ENCODE measurements at regions not wholly inside any gene's neighbourhood (a gene's known extent, or its start where the extent isn't known, plus 50 kb on each side); places are given as distances from the start of the nearest gene placed in this dataset.

DNA sequence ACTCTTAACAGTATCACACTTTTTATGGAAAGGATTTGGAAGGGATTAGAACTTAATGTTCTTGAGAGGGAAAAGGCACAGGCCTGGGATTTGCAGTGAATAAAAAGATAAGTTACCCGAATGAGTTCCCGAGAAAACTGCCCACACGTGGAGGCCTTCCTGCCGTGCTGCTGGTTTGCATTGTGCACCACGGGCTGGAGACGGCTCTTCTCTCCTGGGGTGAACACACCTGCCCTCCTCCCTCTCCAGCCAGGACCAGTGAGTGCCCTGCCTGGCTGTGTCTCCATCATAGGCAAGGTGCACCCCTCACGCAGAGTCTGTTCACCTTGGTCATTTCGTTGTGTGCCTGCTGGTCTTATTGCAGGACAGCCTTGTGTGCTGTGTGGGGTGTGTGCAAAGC lies 336.3 kb upstream of the SHH start (continued):
- TF ChIP-seq ZNF775 (CRISPR knock-in tag; IDR thresholded peaks at IDR 0.05; ENCODE audit: borderline replicate concordance) (no peak), ZFP82 (CRISPR knock-in tag; IDR thresholded peaks at IDR 0.05; ENCODE audit: borderline replicate concordance) (no peak), NFYB (CRISPR knock-in tag; IDR thresholded peaks at IDR 0.05) (no peak), SAP130 (CRISPR knock-in tag; IDR thresholded peaks at IDR 0.05; ENCODE audit: low read depth) (no peak)

- FAIRE-seq = no peak
- Histone ChIP-seq H3K9me3 (ENCODE audit: low read length) (no peaks in the 10 kb centered on the region), H2AFZ (ENCODE audit: low read length) (no peak overlapping the region), H3K79me2 (ENCODE audit: insufficient read depth, low read length) (no peaks in the 10 kb centered on the region), H3K27ac (ENCODE audit: extremely low read length, insufficient read depth, low read length) (no peak overlapping the region), H3K9ac (ENCODE audit: insufficient read depth, low read depth, low read length) (no peak overlapping the region), H3K4me1 (ENCODE audit: insufficient read depth, low read length) (no peaks in the 10 kb centered on the region), H3K36me3 (replicated peaks in 1 of 2; ENCODE audit: control insufficient read depth in 1 of 2, insufficient read depth in 2 of 2, low read length in 2 of 2) (no peaks in the 10 kb centered on the region), H4K20me1 (ENCODE audit: insufficient read depth, low read length) (no peaks in the 10 kb centered on the region), H3K27me3 (ENCODE audit: control insufficient read depth in 1 of 2, insufficient read depth in 2 of 2, low read length in 2 of 2) (peaks cover 6 to 62% of the 10 kb centered on the region in 2 experiments; a peak in 4 of 5 replicates), H3K4me3 (replicated peaks in 1 of 3; ENCODE audit: insufficient read depth in 1 of 3, low read depth in 2 of 3, low read length in 3 of 3) (no peak overlapping the region), H3K4me2 (ENCODE audit: low read depth, low read length) (no peak overlapping the region)
- POLR2A ChIA-PET = no interaction called here
- TF ChIP-seq MAFF (IDR thresholded peaks at IDR 0.05; ENCODE audit: low read depth, low read length) = no peak
- intact Hi-C loops (cut with micrococcal nuclease; ENCODE audit: unreplicated experiment) = no loop called here
- in situ Hi-C loops (cut with HindIII; ENCODE audit: extremely low pct_ligation_motif_present, low pct_unique_long_range_greater_than_20kb) = no loop called here
- ATAC-seq = no peak
- CTCF ChIA-PET (ENCODE audit: low intra/inter-chr PET ratio, low total read pairs) = no interaction called here
- no TSS peak for BruUV-seq (replicated peaks)
- WGBS (ENCODE audit: low lambda C conversion rate) = 11% methylated on average over 6 of the region's 15 CpGs
- DNase-seq (ENCODE audit: low spot score) = no peak
Measured at GRCh38 chr7:156147756-156148504, 335.7 kb upstream of the SHH start.

DNA sequence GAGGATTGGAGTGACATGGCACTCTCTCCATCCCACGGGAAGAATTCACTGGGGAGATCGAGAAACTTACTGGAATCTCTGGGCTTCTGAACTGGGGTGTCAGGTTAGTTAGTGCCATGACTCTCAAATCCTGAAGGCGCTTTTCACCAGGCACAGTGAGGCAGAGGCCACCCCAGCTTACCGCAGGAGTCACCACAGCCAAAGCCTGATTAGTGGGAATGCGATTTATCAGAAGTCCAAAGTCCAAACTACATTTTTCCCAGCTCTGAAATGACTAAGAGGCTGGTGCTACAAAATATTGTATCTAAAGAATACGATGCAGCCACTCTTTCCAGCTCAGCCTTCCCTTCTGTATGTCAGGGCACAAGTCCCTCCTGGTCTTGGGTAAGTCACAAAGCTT lies 334.8 kb upstream of the SHH start:
- H2AFZ ChIP-seq (ENCODE audit: low read length) = no peak overlapping the region
- H3K9ac ChIP-seq (ENCODE audit: insufficient read depth, low read depth, low read length) = no peak overlapping the region
- H3K9me3 ChIP-seq (ENCODE audit: low read length) = no peaks in the 10 kb centered on the region
- TF ChIP-seq HNF4A (CRISPR knock-in tag; IDR thresholded peaks at IDR 0.05) = 0 out of 2 replicates have a peak, but pooled peaks have one; percentile 13
- no peak for TF ChIP-seq ZNF260 (CRISPR knock-in tag; IDR thresholded peaks at IDR 0.05; ENCODE audit: borderline replicate concordance, low read depth)
- no peak for TF ChIP-seq SP140L (CRISPR knock-in tag; IDR thresholded peaks at IDR 0.05; ENCODE audit: borderline replicate concordance)
- CTCF ChIA-PET (ENCODE audit: low intra/inter-chr PET ratio, low total read pairs) = no interaction called here
- no TSS peak for BruUV-seq (replicated peaks)
- H3K79me2 ChIP-seq (ENCODE audit: insufficient read depth, low read length) = no peaks in the 10 kb centered on the region
- no peaks in the 10 kb centered on the region for H3K4me1 ChIP-seq (ENCODE audit: insufficient read depth, low read length)
- 7% methylated on average over 4 of the region's 6 CpGs for WGBS (ENCODE audit: low lambda C conversion rate)
- POLR2A ChIA-PET = no interaction called here
- H3K4me2 ChIP-seq (ENCODE audit: low read depth, low read length) = no peak overlapping the region
- H3K4me3 ChIP-seq (replicated peaks in 1 of 3; ENCODE audit: insufficient read depth in 1 of 3, low read depth in 2 of 3, low read length in 3 of 3) = no peak overlapping the region
- FAIRE-seq (no peak), ATAC-seq (no peak), DNase-seq (ENCODE audit: low spot score) (peak; percentile 13)
- peaks cover 6 to 65% of the 10 kb centered on the region in 2 experiments; a peak in 3 of 5 replicates for H3K27me3 ChIP-seq (ENCODE audit: control insufficient read depth in 1 of 2, insufficient read depth in 2 of 2, low read length in 2 of 2)
- no peaks in the 10 kb centered on the region for H3K36me3 ChIP-seq (replicated peaks in 1 of 2; ENCODE audit: control insufficient read depth in 1 of 2, insufficient read depth in 2 of 2, low read length in 2 of 2)
- intact Hi-C loops (cut with micrococcal nuclease; ENCODE audit: unreplicated experiment) (no loop called here), in situ Hi-C loops (cut with HindIII; ENCODE audit: extremely low pct_ligation_motif_present, low pct_unique_long_range_greater_than_20kb) (no loop called here)
- H4K20me1 ChIP-seq (ENCODE audit: insufficient read depth, low read length) = no peaks in the 10 kb centered on the region
- no peak overlapping the region for H3K27ac ChIP-seq (ENCODE audit: extremely low read length, insufficient read depth, low read length)

Data from HepG2 (cell line).